Activated gamma-delta T cell treated with Interleukin-2 at 50 U/mL for 16 hours (primary cell): ENCODE measurements at regions not wholly inside any gene's neighbourhood (a gene's known extent, or its start where the extent isn't known, plus 50 kb on each side); places are given as distances from the start of the nearest gene placed in this dataset.

Source experiments
- DNase-seq: peaks from one replicate; pipeline ENCODE4 v3.0.0-alpha.2; 2020

GRCh38 chr22:48981371-48982061 is 846.2 kb downstream of the BRD1 start:
- DNase-seq, result no peak

GRCh38 chr22:48980918-48981317 is 846.8 kb downstream of the BRD1 start:
- DNase-seq, result no peak

DNA sequence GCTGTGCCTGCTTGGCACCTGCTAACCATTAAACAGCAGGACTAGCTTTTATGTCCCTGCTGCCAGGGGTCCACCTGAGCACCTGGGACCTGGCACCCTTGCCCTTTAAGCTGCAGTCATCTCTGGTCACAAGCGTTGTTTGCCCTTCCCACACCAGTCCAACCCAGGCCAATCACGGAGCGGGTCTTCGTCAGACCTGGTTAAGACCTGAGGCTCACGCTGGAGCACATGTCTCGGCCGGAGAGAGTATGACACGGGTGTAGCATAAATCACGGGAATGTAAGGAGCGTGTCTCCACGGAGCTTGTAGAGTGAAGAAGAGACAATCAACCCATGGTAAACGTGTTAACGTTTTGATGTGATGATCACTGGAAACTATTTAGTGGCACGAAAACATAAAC is 847.3 kb downstream of the BRD1 start:
- no peak for DNase-seq

DNA sequence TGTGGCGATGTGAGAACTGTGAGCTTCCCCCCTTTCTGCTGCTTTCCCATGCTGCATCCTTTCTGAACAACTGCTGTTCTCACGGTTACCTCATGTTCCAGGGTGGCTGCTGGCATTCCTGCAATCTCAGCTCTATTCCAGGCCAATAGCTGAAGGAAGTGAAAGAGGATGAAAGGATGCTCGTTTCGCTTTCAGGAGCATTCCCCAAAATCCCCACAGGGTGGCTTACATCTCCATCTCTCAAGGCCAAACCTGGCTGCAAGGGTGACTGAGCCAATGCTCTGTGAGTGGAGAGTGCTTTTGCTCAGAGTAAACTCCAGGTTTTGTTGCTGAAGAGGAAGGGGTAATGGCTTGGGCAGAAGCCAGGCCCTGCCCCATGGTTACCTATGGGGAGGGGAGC is 848.2 kb downstream of the BRD1 start:
- no peak for DNase-seq

- no peak for DNase-seq
These were observed 850.8 kb downstream of the BRD1 start for GRCh38 chr22:48976556-48977535.

- no peak for DNase-seq
These were observed 851.8 kb downstream of the BRD1 start for GRCh38 chr22:48975886-48976285.

DNA sequence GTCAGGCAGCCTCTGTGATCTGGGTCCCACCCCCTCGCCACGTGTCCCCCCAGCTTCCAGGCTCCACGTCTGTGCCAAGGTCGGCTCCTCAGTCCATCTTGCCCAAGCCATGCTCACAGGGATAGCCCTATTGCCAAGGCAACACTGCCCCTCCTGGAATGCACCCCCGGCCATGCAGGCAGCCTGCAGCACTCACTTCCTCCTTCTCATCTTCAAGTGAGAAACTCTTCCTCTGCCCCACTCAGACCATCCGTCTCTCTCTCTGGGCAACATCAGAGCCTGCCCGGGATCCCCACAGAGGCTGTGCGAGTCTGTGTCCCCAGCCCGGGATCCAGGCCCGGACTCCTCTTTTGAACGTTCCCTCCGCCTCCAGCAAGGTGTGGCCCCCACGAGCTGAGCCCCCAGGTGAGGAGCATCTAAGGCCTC is 852.3 kb downstream of the BRD1 start:
- DNase-seq, result no peak

- DNase-seq, result no peak
These were observed 853.0 kb downstream of the BRD1 start for GRCh38 chr22:48974443-48975315.

- DNase-seq, result no peak
These were observed 854.0 kb downstream of the BRD1 start for GRCh38 chr22:48973694-48974041.

- DNase-seq, result no peak
These were observed 854.5 kb downstream of the BRD1 start for GRCh38 chr22:48972979-48973693.

DNA sequence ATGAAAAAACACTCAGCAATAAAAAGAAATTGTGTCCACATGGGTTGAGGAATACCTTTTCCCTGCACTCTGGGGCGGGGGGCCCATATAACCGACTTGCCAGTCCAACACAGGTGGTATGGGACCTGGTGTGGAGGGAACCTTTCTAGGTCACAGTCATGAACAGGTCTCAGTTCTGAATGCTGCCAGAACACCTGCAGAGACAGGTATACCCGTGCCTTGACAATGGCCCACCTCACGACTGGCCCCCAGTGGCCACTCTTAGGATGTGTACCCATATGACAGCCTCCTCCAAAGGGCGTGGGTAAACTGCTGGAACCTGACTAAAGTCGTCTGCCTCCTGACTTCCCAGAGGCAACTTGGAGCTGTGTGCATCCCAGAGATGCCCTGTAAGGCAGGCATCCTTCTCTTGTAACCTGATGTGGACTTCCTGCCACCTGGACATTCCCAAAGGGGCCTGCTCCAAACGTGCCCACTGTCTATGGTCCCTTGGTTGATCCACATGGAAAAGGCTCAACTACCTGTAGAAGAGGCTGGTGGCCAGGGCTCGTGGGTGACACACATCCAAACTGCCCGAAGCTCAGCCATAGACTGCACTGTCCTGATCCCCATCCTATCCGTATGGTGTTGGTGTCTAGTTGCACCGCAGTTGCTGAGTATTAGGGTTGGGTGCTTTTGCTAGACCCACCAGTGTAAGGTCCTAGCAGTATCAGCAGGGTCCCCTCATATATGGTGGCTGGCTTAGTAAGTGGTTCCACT is 859.3 kb downstream of the BRD1 start:
- no peak for DNase-seq

DNA sequence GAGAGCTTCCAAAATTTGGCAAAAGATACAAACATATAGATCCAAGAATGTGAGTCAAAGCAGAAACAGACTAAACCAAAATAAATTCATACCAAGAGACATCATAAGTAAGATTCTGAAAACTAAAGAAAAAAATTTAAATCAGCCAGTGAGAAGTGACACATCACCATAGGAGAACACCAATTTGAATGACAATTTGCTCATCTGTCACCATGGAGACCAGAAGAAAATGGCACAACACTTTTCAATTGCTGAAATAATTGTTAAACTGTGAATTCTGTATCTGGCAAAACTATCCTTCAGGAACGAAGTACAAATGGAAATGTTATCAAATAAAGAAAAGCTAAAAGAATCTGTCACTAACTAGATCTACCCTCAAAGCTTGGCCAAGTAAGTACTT is 864.3 kb downstream of the BRD1 start:
- no peak for DNase-seq

- DNase-seq, result no peak
These were observed 866.0 kb downstream of the BRD1 start for GRCh38 chr22:48961705-48962104.

DNA sequence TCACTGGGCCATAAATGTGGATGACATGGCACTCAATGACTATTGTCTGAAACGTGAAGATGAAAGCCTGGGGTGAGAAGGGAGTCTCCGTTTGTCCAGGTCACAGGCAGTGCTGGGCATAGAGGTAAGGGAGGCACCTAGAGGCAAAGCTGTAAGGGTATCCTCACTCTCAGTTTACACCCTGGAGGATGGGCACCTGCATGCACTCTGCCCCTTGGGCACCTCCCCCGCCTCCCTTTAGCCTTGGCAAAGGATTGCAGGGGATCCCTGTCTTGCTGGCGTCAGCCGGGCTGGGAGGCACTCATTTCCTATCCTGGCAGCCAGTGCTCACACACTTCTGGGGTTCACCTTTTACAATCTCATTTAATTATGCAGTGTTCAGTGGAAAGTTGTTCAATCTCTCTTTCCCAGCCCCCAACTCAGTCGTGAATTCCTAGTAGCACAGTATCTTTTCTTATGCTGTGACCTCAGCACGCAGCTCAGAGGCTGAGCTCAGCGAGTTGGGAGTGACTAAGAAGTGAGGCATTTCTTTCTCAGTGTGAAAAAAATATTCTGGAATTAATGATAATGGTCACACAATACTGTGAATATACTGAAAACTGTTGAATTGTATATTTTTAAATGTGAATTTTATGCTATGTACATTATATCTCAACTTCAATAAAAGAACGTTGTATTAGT is 866.6 kb downstream of the BRD1 start:
- DNase-seq, result peak; percentile 0

GRCh38 chr22:48960576-48960975 is 867.1 kb downstream of the BRD1 start:
- no peak for DNase-seq

DNA sequence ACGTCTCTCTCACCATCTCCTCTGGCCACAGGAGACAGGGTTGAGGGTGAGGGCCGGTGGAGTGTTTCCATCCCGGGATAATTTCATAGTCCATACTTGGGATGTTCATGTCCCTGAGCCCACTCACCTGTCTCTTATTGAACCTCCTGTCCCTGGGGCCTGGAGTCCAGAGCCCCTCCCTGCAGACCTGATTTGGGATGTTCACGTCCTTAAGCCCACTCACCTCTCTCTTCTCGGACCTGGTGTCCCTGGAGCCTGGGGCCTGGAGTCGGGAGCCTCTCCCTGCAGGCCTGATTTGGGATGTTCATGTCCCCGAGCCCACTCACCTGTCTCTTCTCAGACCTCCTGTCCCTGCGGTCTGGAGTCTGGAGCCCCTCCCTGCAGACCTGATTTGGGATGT is 868.2 kb downstream of the BRD1 start:
- DNase-seq, result no peak

DNA sequence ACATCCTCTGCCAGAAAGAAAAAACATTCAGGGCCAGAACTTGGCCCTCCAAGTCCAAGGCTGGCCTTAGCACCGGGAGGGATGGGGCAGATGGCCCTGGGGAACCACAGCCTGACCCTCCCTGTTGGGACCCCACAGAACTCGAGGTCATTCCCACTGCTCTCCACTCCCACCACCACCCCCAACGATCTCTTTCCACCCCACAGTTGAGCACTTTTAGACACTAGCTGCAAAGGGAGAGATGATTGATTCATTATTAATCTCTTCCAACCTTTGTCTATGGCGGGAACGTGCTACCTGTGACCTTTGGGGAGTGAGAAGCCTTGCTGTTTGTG is 869.7 kb downstream of the BRD1 start:
- DNase-seq, result peak; percentile 1

GRCh38 chr22:48957311-48957986 is 870.2 kb downstream of the BRD1 start:
- DNase-seq, result peak; percentile 1

GRCh38 chr22:48955351-48956311 is 872.0 kb downstream of the BRD1 start:
- peak; percentile 2 for DNase-seq
